ENCODE measurements at regions not wholly inside any gene's neighbourhood (a gene's known extent, or its start where the extent isn't known, plus 50 kb on each side); places are given as distances from the start of the nearest gene placed in this dataset.
A peak's percentile ranks its signal among the peaks of the same experiment; 100 is the strongest.

DNA sequence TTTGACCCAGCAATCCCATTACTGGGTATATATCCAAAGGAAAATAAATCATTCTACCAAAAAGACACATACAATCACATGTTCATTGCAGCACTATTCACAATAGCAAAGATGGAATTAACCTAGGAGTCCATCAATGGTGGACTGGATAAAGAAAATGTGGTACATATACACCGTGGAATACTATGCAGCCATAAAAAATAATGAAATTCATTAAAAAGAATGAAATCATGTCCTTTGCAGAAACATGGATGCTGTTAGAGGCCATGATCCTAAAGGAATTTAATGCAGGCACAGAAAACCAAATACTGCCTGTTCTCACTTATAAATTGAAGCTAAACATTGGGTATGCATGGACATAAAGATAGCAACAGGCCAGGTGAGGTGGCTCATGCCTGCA is 61.9 kb upstream of the BMP6 start:
- DNase-seq (ENCODE audit: extremely low read depth in 1 of 11, low read depth in 9 of 11, low spot score in 4 of 11): no peak

DNA sequence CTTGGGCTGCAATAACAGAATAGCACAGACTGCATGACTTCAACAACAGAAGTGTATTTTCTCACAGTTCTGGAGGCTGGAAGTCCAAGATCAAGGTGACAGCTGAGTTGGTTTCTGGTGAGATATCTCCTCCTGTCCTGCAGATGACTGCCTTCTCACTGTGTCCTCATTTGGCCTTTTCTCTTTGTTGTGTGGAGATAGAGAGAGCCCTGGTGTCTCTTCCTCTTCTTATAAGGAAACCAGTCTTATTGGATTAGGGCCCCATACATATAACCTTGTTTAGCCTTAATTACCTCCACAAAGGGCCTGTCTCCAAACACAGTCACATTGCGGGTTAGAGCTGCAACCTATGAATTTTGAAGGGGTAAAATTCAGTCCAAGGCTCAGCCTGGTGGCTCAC is 57.0 kb upstream of the BMP6 start:
- DNase-seq (ENCODE audit: extremely low read depth in 1 of 11, low read depth in 9 of 11, low spot score in 4 of 11): no peak

DNA sequence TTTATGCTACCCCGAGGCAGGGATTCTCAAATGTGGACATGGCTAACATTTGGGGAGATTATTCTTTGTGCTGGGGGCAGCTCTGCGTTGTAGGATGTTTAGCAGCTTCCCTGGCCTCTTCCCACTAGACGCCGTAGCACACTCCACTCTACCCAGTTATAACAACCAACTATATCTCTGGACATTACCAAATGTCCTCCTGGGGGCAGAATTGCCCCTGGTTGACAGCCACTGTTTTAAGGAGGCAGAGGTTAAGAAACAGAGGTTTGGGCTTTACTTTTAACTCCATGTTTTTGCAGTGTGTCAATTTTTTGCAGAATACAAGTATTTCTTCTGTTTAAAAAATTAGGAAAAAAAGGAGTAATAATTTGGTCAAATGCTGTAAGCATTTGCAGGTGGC is 56.2 kb upstream of the BMP6 start:
- no peak for DNase-seq (ENCODE audit: extremely low read depth in 1 of 11, low read depth in 9 of 11, low spot score in 4 of 11)

DNA sequence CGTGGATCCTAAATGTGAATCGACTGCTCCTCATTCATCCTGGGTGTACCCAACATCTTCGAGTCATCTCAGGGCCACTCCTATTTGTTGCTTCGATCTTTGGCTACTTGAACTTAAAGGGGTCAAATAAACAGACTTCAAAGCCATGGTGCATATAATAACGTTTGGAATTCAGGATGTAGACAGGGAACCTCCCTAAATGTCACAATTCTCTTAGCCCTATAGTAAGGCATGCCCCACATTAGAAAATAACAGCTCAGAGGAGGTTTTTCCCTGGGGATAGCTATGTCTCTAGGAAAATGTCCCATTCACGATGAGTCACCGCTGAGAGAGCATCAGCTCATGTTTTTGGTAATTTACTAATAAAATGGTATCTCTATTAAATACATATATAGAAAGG is 54.8 kb upstream of the BMP6 start:
- no peak for DNase-seq (ENCODE audit: extremely low read depth in 1 of 11, low read depth in 9 of 11, low spot score in 4 of 11)

DNA sequence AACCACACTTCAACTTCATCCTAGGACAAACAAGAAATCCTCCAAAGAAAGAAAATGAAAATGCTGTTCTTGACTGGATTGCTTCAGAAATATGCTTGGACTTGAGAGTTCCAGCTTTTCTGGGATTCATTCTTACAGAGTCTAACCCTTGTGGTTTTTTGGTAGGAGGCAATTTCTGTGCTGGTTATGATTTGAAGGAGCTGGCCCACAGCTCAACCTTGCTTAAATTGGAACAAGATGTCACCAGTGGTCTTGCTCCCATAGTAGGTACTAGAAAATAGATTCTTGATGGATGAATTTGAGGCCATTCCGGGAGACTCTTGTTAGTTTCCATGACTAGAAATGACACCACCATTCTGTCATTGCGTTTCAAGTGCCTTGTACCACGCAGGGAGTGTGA is 54.3 kb upstream of the BMP6 start:
- no peak for DNase-seq (ENCODE audit: extremely low read depth in 1 of 11, low read depth in 9 of 11, low spot score in 4 of 11)

DNA sequence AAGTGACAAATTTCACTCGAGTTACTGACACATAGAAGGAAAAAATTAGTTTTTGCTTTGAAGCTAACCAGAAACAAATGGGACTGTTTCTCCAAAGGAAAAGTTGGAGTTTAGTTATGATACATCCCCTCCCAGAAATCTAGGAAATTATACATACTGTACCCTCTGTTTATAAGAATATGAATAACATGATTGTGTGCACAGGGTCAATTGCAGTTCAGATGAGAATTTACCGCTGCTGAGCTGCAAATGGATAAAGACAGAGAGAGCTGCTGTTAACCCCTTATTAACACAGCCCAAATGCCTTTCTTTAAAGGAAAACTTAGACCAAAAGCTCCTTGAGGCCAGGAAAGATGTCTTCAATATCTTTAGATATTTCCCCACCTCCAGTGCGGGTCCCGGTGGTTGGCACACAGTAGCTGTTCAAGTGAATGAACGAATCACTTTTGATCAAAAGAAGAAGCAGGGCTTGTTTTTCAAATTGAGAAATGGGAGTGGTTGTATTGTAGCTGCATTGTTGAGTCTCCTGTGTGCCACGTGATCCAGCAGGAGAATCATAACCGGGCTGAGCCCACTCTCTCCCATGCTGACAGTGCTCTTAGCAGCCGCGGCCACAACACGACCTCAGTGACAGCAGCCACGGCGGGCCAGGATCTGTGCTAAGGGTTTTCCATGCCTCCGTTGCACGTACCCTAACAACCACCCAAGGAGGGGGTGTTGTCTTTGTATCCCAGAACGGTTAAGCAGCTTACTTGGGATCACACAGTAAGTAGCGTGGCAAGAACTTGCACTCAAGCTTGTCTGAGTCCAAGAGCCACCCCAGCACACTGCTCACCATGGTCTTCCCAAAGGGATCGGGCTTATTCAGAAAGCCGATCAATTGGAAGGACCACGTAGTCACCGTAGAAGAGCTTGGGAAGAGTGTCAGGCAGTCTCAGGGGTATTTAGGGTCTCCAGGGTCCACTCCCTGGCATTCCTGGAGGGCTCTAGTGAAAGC is 53.5 kb upstream of the BMP6 start:
- DNase-seq (ENCODE audit: extremely low read depth in 1 of 11, low read depth in 9 of 11, low spot score in 4 of 11): peak in 1 of 11 donors; percentile 4

DNA sequence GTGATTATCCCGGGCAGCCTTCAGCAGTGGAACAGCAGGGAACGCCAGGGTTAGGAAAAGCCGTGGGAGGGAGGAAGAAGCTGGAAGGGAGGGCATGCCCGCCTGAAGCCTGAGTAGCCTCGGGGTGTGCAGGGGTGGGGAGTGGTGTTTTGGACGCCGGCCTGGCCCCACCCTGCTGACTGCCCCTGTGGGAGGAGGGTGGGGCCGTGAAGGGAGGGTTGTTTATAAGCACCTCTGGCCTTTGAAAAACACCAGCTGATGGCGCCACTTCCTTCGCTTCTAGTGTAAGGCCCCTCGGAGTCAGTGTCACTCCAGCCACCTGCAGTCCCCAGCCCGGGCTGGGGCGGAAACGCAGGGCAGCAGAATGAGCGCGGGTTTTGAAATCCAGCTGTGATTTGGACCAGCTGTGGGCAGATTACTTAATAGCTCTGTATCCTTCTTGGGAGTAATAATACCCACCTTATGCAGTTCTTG is 52.8 kb upstream of the BMP6 start:
- DNase-seq (ENCODE audit: extremely low read depth in 1 of 11, low read depth in 9 of 11, low spot score in 4 of 11): peak in 9 of 11 donors; percentile 10 to 31 (median 27)

DNA sequence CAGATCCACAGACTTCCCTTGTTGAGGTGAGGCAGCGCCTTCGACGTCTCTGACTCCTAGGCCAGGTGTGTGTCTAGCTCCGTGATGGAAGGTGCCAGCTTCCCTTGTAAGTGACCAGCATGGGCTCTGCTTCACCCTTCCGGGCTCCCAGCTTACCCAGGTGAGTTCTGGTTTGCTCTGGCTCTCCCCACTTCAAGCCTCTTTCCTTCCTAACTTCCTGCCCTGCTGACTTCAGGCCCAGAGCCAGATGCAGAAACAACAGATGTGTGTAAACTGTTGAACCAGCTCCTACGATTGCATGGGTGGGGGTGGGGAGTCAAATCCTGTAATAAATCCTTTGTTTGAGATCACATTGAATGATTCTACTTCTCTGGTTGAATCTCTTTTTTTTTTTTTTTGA is 51.6 kb upstream of the BMP6 start:
- DNase-seq (ENCODE audit: extremely low read depth in 1 of 11, low read depth in 9 of 11, low spot score in 4 of 11): no peak

DNA sequence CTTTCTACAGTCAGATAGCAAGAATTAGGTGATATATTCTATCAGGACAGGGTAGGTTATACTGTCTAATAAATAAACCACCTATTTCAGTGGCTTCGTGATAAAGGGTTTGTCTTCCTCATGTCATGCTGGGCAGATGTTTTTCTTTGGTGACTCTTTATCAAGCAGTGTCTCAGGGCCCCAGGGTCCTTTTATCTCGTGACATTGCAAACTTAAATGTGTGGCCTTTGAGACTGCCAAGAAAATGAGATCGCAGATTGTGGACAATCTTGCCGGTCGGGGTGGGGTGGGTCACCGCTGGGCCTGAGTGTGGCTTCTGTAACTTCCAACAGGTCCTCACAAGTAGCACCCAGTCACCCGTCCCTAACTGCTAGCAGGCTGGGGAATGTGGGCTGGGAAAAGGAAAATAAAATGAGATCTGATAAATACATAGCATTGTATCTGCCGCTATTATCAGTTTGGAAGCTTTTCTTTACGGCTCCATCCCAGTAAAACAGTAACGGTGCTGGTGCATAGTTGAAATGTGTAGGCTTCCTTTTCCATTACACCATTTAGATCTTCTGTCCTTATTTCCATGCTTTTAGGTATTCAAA is 50.5 kb upstream of the BMP6 start:
- DNase-seq (ENCODE audit: extremely low read depth in 1 of 11, low read depth in 9 of 11, low spot score in 4 of 11): no peak
